ENCODE measurements at regions not wholly inside any gene's neighbourhood (a gene's known extent, or its start where the extent isn't known, plus 50 kb on each side); places are given as distances from the start of the nearest gene placed in this dataset.

- TF ChIP-seq, protein P1, sequence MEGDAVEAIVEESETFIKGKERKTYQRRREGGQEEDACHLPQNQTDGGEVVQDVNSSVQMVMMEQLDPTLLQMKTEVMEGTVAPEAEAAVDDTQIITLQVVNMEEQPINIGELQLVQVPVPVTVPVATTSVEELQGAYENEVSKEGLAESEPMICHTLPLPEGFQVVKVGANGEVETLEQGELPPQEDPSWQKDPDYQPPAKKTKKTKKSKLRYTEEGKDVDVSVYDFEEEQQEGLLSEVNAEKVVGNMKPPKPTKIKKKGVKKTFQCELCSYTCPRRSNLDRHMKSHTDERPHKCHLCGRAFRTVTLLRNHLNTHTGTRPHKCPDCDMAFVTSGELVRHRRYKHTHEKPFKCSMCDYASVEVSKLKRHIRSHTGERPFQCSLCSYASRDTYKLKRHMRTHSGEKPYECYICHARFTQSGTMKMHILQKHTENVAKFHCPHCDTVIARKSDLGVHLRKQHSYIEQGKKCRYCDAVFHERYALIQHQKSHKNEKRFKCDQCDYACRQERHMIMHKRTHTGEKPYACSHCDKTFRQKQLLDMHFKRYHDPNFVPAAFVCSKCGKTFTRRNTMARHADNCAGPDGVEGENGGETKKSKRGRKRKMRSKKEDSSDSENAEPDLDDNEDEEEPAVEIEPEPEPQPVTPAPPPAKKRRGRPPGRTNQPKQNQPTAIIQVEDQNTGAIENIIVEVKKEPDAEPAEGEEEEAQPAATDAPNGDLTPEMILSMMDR (IDR thresholded peaks at IDR 0.05): no peak
- no peak for TF ChIP-seq POLR2A (IDR thresholded peaks at IDR 0.05)
- TF ChIP-seq EP300 (IDR thresholded peaks at IDR 0.05): no peak
Measured at GRCh38 chr1:229017091-229017490, 253.8 kb upstream of the RAB4A start.

All from ovary (tissue), 3 donors.